ENCODE measurements at regions not wholly inside any gene's neighbourhood (a gene's known extent, or its start where the extent isn't known, plus 50 kb on each side); places are given as distances from the start of the nearest gene placed in this dataset.

GRCh38 chr3:179503152-179503551 lies 51.9 kb upstream of the GNB4 start:
- no peak for DNase-seq

- DNase-seq: no peak
These were observed 52.4 kb upstream of the GNB4 start for GRCh38 chr3:179503640-179504039.

GRCh38 chr3:179504371-179504770 lies 53.1 kb upstream of the GNB4 start:
- DNase-seq: no peak

GRCh38 chr3:179505534-179505933 lies 54.3 kb upstream of the GNB4 start:
- no peak for DNase-seq

GRCh38 chr3:179506792-179507191 lies 55.5 kb upstream of the GNB4 start:
- no peak for DNase-seq

- DNase-seq: no peak
These were observed 53.0 kb upstream of the ACTL6A start for GRCh38 chr3:179509701-179510100.

GRCh38 chr3:179510496-179510895 lies 52.2 kb upstream of the ACTL6A start:
- DNase-seq: no peak

GRCh38 chr3:179512378-179512777 lies 50.3 kb upstream of the ACTL6A start:
- DNase-seq: peak; percentile 37

Measured in right hindlimb (tissue), 1 donor.